OCI-LY1 (cell line): ENCODE measurements at regions not wholly inside any gene's neighbourhood (a gene's known extent, or its start where the extent isn't known, plus 50 kb on each side); places are given as distances from the start of the nearest gene placed in this dataset.
A peak's percentile ranks its signal among the peaks of the same experiment; 100 is the strongest.

Source experiments
- H2AFZ ChIP-seq: fragments of 200-600 bp; sonication (generic), shearing (Covaris generic); 2 replicates; pipeline ENCODE4 v1.6.0; 2014; ENCODE audit warnings: antibody characterized with exemption, mild to moderate bottlenecking, low read length
- H3F3A ChIP-seq: fragments of 200-600 bp; sonication (generic), shearing (Covaris generic); 2 replicates; pipeline ENCODE4 v1.6.0; 2014; ENCODE audit warnings: mild to moderate bottlenecking, antibody characterized with exemption, low read length, moderate library complexity; ENCODE audit not compliant: insufficient read depth
- H3K27ac ChIP-seq: fragments of 200-600 bp; sonication (generic); 2 replicates; pipeline ENCODE4 v1.5.1; 2014; ENCODE audit warnings: low read length, mixed run types, mild to moderate bottlenecking, low read depth; ENCODE audit not compliant: poor library complexity, severe bottlenecking
- H3K27me3 ChIP-seq: fragments of 200-600 bp; sonication (generic); 2 replicates; pipeline ENCODE4 v1.6.0; 2014; ENCODE audit warnings: antibody characterized with exemption, mild to moderate bottlenecking, low read length, moderate library complexity; ENCODE audit not compliant: insufficient read depth
- H3K36me3 ChIP-seq: fragments of 200-600 bp; sonication (generic); 2 replicates; pipeline ENCODE4 v1.6.1; 2014; ENCODE audit warnings: mild to moderate bottlenecking, antibody characterized with exemption, low read length, moderate library complexity, mixed read lengths; ENCODE audit not compliant: insufficient read depth
- H3K4me1 ChIP-seq: fragments of 200-600 bp; sonication (generic); 2 replicates; pipeline ENCODE4 v1.5.1; 2014; ENCODE audit warnings: mild to moderate bottlenecking, low read length, moderate library complexity; ENCODE audit not compliant: insufficient read depth, severe bottlenecking
- H3K4me2 ChIP-seq: fragments of 200-600 bp; sonication (generic), shearing (Covaris generic); 2 replicates; pipeline ENCODE4 v1.6.1; 2014; ENCODE audit warnings: low read length
- H3K4me3 ChIP-seq: fragments of 200-600 bp; sonication (generic); 2 replicates; pipeline ENCODE4 v1.5.1; 2014; ENCODE audit warnings: low read length, low read depth, mild to moderate bottlenecking, mixed read lengths; ENCODE audit not compliant: poor library complexity, severe bottlenecking
- H3K79me2 ChIP-seq: fragments of 200-600 bp; shearing (Covaris generic); 2 replicates; pipeline ENCODE4 v1.6.1; 2016; ENCODE audit warnings: mixed run types, low read length, mixed read lengths; ENCODE audit not compliant: insufficient read depth
- H3K9ac ChIP-seq: fragments of 200-600 bp; sonication (generic), shearing (Covaris generic); 2 replicates; pipeline ENCODE4 v1.6.1; 2014; ENCODE audit warnings: mild to moderate bottlenecking, low read length, mixed read lengths
- H3K9me2 ChIP-seq: fragments of 200-600 bp; sonication (generic), shearing (Covaris generic); 2 replicates; pipeline ENCODE4 v1.6.1; 2014; ENCODE audit warnings: low read depth, mild to moderate bottlenecking, low read length, mixed read lengths
- H3K9me3 ChIP-seq: fragments of 200-600 bp; shearing (Covaris generic); 2 replicates; pipeline ENCODE4 v1.6.1; 2014; ENCODE audit warnings: low read length, mixed read lengths
- H4K20me1 ChIP-seq: fragments of 200-600 bp; sonication (generic), shearing (Covaris generic); 2 replicates; pipeline ENCODE4 v1.6.0; 2016; ENCODE audit warnings: mild to moderate bottlenecking, low read length; ENCODE audit not compliant: insufficient read depth
- EZH2 ChIP-seq: fragments of 200-600 bp; sonication (generic), shearing (Covaris generic); IDR thresholded peaks from 2 replicates; pipeline ENCODE4 v1.8.0; 2017; ENCODE audit warnings: borderline replicate concordance, mixed run types, mild to moderate bottlenecking, antibody characterized with exemption, low read length, moderate library complexity, mixed read lengths
- TF ChIP-seq, protein P1 (sequence below): fragments of 200-600 bp; sonication (generic), shearing (Covaris generic); IDR thresholded peaks from 2 replicates; pipeline ENCODE4 v1.5.1; 2017; ENCODE audit warnings: mild to moderate bottlenecking, antibody characterized with exemption, low read length, moderate library complexity, mixed read lengths

DNA sequence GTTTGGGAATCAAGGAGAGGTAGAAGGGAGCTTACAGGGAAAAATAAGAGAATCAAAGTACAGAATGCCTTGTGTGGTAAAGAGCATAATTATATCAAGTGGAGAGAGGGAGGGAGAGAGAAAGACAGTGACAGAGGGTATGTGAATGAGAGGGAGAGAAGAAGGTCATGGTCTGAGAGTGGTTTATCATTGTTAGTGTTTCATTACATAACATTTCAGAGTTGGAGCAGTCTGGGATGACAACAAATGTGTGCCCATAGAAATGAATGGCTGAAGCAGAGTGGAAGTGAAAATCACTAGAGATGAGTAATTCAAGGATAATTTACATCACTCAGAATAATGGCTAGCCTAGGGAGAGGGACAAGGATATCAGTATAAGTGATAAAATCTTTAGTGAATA, 799.2 kb downstream of the TLE1 start:
- H3K4me3 ChIP-seq, result no peak overlapping the region
- no peaks in the 10 kb centered on the region for H3K4me1 ChIP-seq
- no peak overlapping the region for H3K27ac ChIP-seq
- TF ChIP-seq EZH2, result no peak
- TF ChIP-seq, protein P1, sequence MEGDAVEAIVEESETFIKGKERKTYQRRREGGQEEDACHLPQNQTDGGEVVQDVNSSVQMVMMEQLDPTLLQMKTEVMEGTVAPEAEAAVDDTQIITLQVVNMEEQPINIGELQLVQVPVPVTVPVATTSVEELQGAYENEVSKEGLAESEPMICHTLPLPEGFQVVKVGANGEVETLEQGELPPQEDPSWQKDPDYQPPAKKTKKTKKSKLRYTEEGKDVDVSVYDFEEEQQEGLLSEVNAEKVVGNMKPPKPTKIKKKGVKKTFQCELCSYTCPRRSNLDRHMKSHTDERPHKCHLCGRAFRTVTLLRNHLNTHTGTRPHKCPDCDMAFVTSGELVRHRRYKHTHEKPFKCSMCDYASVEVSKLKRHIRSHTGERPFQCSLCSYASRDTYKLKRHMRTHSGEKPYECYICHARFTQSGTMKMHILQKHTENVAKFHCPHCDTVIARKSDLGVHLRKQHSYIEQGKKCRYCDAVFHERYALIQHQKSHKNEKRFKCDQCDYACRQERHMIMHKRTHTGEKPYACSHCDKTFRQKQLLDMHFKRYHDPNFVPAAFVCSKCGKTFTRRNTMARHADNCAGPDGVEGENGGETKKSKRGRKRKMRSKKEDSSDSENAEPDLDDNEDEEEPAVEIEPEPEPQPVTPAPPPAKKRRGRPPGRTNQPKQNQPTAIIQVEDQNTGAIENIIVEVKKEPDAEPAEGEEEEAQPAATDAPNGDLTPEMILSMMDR, result no peak
- H2AFZ ChIP-seq, result no peak overlapping the region
- no peaks in the 10 kb centered on the region for H4K20me1 ChIP-seq
- H3K9me2 ChIP-seq, result no peaks in the 10 kb centered on the region
- H3K9me3 ChIP-seq, result no peaks in the 10 kb centered on the region
- no peak overlapping the region for H3K4me2 ChIP-seq
- H3F3A ChIP-seq, result no peaks in the 10 kb centered on the region
- H3K36me3 ChIP-seq, result no peaks in the 10 kb centered on the region
- no peak overlapping the region for H3K9ac ChIP-seq
- H3K79me2 ChIP-seq, result no peaks in the 10 kb centered on the region
- H3K27me3 ChIP-seq, result no peaks in the 10 kb centered on the region

DNA sequence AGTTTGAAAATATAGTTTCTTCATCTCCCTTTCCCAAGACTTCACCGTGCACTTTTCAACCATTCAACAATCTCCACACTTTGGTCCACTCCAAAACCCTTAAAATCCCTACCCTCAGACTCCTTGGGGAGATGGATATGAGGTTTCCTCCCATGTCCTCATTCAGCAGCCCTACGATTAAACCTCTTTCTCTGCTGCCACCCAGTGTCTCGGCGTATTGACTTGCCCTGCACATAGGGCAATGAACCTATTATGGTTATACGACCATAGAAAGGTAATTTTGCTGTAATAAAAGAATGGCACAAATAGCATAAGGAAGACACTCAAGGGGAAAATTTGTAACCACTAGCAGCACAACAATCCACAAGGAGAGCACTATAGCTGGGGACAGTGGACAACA, 803.5 kb downstream of the TLE1 start:
- Histone ChIP-seq H3K9ac (no peak overlapping the region), H2AFZ (no peak overlapping the region), H3K36me3 (no peaks in the 10 kb centered on the region), H3F3A (no peaks in the 10 kb centered on the region), H3K9me2 (no peaks in the 10 kb centered on the region), H3K4me3 (no peak overlapping the region), H3K27ac (no peak overlapping the region), H3K4me2 (no peak overlapping the region), H3K79me2 (no peaks in the 10 kb centered on the region), H4K20me1 (no peaks in the 10 kb centered on the region), H3K4me1 (no peaks in the 10 kb centered on the region), H3K27me3 (no peaks in the 10 kb centered on the region), H3K9me3 (no peaks in the 10 kb centered on the region)
- TF ChIP-seq, protein P1, result peak; percentile 15; the same call in 1 of the 2 replicates
- TF ChIP-seq EZH2, result no peak

DNA sequence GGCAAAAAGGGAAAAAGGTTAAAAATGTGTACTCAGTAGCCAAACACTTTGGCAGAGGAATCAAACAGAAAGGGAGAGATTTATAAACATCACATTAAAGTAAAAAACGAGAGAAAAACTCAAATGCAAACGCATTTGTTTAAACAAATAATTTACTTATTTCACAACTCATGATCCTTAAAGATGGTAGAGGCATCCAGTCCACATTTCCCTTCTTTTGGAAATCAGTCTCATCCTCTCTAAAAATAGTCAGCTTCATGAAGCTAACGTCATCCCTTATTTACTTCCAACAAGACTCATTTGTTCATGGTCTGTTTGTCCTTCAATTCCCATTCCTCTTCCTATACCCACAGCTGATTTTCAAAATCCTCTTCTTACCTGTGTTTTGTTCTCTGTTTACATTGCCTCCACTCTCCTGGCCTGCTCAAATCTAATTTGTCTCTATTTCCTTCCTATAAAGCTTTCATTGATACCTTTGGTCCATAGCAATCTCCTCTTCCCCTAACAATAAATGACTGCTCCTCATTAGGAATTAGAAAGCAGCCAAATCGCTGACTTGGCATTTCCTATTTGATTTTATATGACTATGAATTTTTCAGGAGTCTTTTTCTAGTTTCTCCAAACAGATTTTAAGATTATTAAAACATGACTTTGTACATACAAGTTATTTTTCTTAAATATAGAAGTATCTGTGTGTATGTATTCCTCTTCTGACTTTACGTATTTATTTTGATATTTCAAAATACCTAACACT, 805.3 kb downstream of the TLE1 start:
- Histone ChIP-seq H3K9ac (no peak overlapping the region), H3K4me3 (no peak overlapping the region), H3K9me2 (no peaks in the 10 kb centered on the region), H3K4me2 (no peak overlapping the region), H3K79me2 (no peaks in the 10 kb centered on the region), H4K20me1 (no peaks in the 10 kb centered on the region), H3K4me1 (no peaks in the 10 kb centered on the region), H3K9me3 (no peaks in the 10 kb centered on the region), H3K36me3 (no peaks in the 10 kb centered on the region), H3F3A (no peaks in the 10 kb centered on the region), H3K27ac (no peak overlapping the region), H2AFZ (no peak overlapping the region), H3K27me3 (no peaks in the 10 kb centered on the region)
- TF ChIP-seq, protein P1, result no peak
- no peak for TF ChIP-seq EZH2
